Vagina (tissue), 2 donors: ENCODE measurements at regions not wholly inside any gene's neighbourhood (a gene's known extent, or its start where the extent isn't known, plus 50 kb on each side); places are given as distances from the start of the nearest gene placed in this dataset.

Source experiments
- POLR2A ChIP-seq, 2 donors: fragments of 450-650 bp; IDR thresholded peaks; one replicate each; pipeline ENCODE4 v1.6.1; 2017; ENCODE audit warnings: antibody characterized with exemption in 2 of 2, mild to moderate bottlenecking in 2 of 2, moderate library complexity in 2 of 2
- TF ChIP-seq, protein P1 (sequence below), 3 experiments: fragments of 450-650 bp in 2 of 3; fragments of 200-600 bp in 1 of 3; sonication (generic) in 1 of 3; IDR thresholded peaks; one replicate each; pipeline ENCODE4 v1.5.1; 2017 to 2019; ENCODE audit warnings: antibody characterized with exemption in 3 of 3, mild to moderate bottlenecking in 2 of 3, moderate library complexity in 2 of 3

DNA sequence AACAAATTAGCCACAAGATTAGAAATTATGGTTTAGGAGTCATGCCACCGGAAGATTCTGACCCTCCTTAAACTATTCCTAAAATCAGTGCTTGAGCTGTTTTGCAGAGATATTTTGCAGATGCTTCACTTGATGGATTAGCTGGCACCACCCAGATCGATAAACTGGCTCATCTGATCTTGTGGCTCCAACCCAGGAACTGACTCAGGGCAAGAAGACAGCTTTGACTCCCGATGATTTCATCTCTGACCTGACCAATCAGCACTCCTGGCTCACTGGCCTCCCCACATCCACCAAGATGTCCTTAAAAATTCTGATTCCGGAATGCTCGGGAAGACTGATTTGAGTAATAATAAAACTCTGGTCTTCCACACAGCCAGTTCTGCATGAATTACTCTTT, 221.6 kb downstream of the RHOU start:
- TF ChIP-seq, protein P1, sequence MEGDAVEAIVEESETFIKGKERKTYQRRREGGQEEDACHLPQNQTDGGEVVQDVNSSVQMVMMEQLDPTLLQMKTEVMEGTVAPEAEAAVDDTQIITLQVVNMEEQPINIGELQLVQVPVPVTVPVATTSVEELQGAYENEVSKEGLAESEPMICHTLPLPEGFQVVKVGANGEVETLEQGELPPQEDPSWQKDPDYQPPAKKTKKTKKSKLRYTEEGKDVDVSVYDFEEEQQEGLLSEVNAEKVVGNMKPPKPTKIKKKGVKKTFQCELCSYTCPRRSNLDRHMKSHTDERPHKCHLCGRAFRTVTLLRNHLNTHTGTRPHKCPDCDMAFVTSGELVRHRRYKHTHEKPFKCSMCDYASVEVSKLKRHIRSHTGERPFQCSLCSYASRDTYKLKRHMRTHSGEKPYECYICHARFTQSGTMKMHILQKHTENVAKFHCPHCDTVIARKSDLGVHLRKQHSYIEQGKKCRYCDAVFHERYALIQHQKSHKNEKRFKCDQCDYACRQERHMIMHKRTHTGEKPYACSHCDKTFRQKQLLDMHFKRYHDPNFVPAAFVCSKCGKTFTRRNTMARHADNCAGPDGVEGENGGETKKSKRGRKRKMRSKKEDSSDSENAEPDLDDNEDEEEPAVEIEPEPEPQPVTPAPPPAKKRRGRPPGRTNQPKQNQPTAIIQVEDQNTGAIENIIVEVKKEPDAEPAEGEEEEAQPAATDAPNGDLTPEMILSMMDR (IDR thresholded peaks at IDR 0.05), result no peak
- no peak for TF ChIP-seq POLR2A (IDR thresholded peaks at IDR 0.05)
